ENCODE measurements at regions not wholly inside any gene's neighbourhood (a gene's known extent, or its start where the extent isn't known, plus 50 kb on each side); places are given as distances from the start of the nearest gene placed in this dataset.
"Not testable (repeated sequence)": the region's sequence is repeated elsewhere in the genome, so short reads cannot be mapped to it uniquely, and the experiment has no call there.

- intact Hi-C loops (cut with micrococcal nuclease; ENCODE audit: unreplicated experiment): no loop called here
- CTCF ChIA-PET: no interaction called here
- H3K9me3 Mint-ChIP-seq (ENCODE audit: low read depth, unreplicated experiment): no peaks in the 10 kb centered on the region
- H3K27ac Mint-ChIP-seq (ENCODE audit: unreplicated experiment): no peak overlapping the region
- no peaks in the 10 kb centered on the region for H3K27me3 Mint-ChIP-seq (ENCODE audit: unreplicated experiment)
- H3K36me3 Mint-ChIP-seq (ENCODE audit: insufficient read depth, unreplicated experiment): no peaks in the 10 kb centered on the region
- H3K4me1 Mint-ChIP-seq (ENCODE audit: low read depth, unreplicated experiment): no peaks in the 10 kb centered on the region
- no TSS peak for BruUV-seq (replicated peaks)
- DNase-seq: no peak
- no peak for TF ChIP-seq CTCF (IDR thresholded peaks at IDR 0.05; ENCODE audit: unreplicated experiment)
- no peak overlapping the region for H3K4me3 Mint-ChIP-seq (ENCODE audit: low read depth, unreplicated experiment)
Measured at GRCh38 chr1:89436856-89437255, 73.0 kb downstream of the GBP6 start.

- intact Hi-C loops (cut with micrococcal nuclease; ENCODE audit: unreplicated experiment); H3K9me3 Mint-ChIP-seq (ENCODE audit: low read depth, unreplicated experiment); H3K4me3 Mint-ChIP-seq (ENCODE audit: low read depth, unreplicated experiment); BruUV-seq (replicated peaks); CTCF ChIA-PET; H3K27me3 Mint-ChIP-seq (ENCODE audit: unreplicated experiment); H3K4me1 Mint-ChIP-seq (ENCODE audit: low read depth, unreplicated experiment); DNase-seq; H3K27ac Mint-ChIP-seq (ENCODE audit: unreplicated experiment); H3K36me3 Mint-ChIP-seq (ENCODE audit: insufficient read depth, unreplicated experiment): not testable (repeated sequence)
Measured at GRCh38 chr1:89438301-89438700, 74.4 kb downstream of the GBP6 start.

GRCh38 chr1:89440911-89441310, 77.1 kb downstream of the GBP6 start:
- H3K27me3 Mint-ChIP-seq (ENCODE audit: unreplicated experiment): no peaks in the 10 kb centered on the region
- no peaks in the 10 kb centered on the region for H3K36me3 Mint-ChIP-seq (ENCODE audit: insufficient read depth, unreplicated experiment)
- DNase-seq: no peak
- H3K4me3 Mint-ChIP-seq (ENCODE audit: low read depth, unreplicated experiment): no peak overlapping the region
- no TSS peak for BruUV-seq (replicated peaks)
- intact Hi-C loops (cut with micrococcal nuclease; ENCODE audit: unreplicated experiment): no loop called here
- no peaks in the 10 kb centered on the region for H3K9me3 Mint-ChIP-seq (ENCODE audit: low read depth, unreplicated experiment)
- no peaks in the 10 kb centered on the region for H3K4me1 Mint-ChIP-seq (ENCODE audit: low read depth, unreplicated experiment)
- CTCF ChIA-PET: no interaction called here
- no peak for TF ChIP-seq CTCF (IDR thresholded peaks at IDR 0.05; ENCODE audit: unreplicated experiment)
- no peak overlapping the region for H3K27ac Mint-ChIP-seq (ENCODE audit: unreplicated experiment)

- Mint-ChIP-seq H3K27ac (ENCODE audit: unreplicated experiment) (no peak overlapping the region), H3K36me3 (ENCODE audit: insufficient read depth, unreplicated experiment) (no peaks in the 10 kb centered on the region), H3K27me3 (ENCODE audit: unreplicated experiment) (no peaks in the 10 kb centered on the region), H3K4me1 (ENCODE audit: low read depth, unreplicated experiment) (no peaks in the 10 kb centered on the region), H3K9me3 (ENCODE audit: low read depth, unreplicated experiment) (no peaks in the 10 kb centered on the region), H3K4me3 (ENCODE audit: low read depth, unreplicated experiment) (no peak overlapping the region)
- BruUV-seq (replicated peaks): no TSS peak
- intact Hi-C loops (cut with micrococcal nuclease; ENCODE audit: unreplicated experiment): no loop called here
- no peak for DNase-seq
- TF ChIP-seq CTCF (IDR thresholded peaks at IDR 0.05; ENCODE audit: unreplicated experiment): no peak
- CTCF ChIA-PET: no interaction called here
Measured at GRCh38 chr1:89444791-89445190, 79.8 kb upstream of the LRRC8B start.

GRCh38 chr1:89451011-89451410, 73.6 kb upstream of the LRRC8B start:
- no peak for TF ChIP-seq CTCF (IDR thresholded peaks at IDR 0.05; ENCODE audit: unreplicated experiment)
- no peaks in the 10 kb centered on the region for H3K36me3 Mint-ChIP-seq (ENCODE audit: insufficient read depth, unreplicated experiment)
- CTCF ChIA-PET: no interaction called here
- BruUV-seq (replicated peaks): no TSS peak
- intact Hi-C loops (cut with micrococcal nuclease; ENCODE audit: unreplicated experiment): no loop called here
- no peaks in the 10 kb centered on the region for H3K9me3 Mint-ChIP-seq (ENCODE audit: low read depth, unreplicated experiment)
- no peaks in the 10 kb centered on the region for H3K27me3 Mint-ChIP-seq (ENCODE audit: unreplicated experiment)
- H3K4me3 Mint-ChIP-seq (ENCODE audit: low read depth, unreplicated experiment): no peak overlapping the region
- no peak overlapping the region for H3K27ac Mint-ChIP-seq (ENCODE audit: unreplicated experiment)
- peaks cover 7% of the 10 kb centered on the region for H3K4me1 Mint-ChIP-seq (ENCODE audit: low read depth, unreplicated experiment)
- no peak for DNase-seq
